ENCODE measurements at regions not wholly inside any gene's neighbourhood (a gene's known extent, or its start where the extent isn't known, plus 50 kb on each side); places are given as distances from the start of the nearest gene placed in this dataset.

- TF ChIP-seq ZNF12 (CRISPR knock-in tag; IDR thresholded peaks at IDR 0.05), result no peak
- TF ChIP-seq CTCF (CRISPR knock-in tag; IDR thresholded peaks at IDR 0.05), result no peak
- no peak for TF ChIP-seq SOX6 (IDR thresholded peaks at IDR 0.05)
- no peak for TF ChIP-seq SOX6 (CRISPR knock-in tag; IDR thresholded peaks at IDR 0.05)
- TF ChIP-seq ZNF274 (CRISPR knock-in tag; IDR thresholded peaks at IDR 0.05), result no peak
- no peak for TF ChIP-seq CEBPZ (IDR thresholded peaks at IDR 0.05; ENCODE audit: low read length)
- no peak for TF ChIP-seq ZNF609 (CRISPR knock-in tag; IDR thresholded peaks at IDR 0.05; ENCODE audit: borderline replicate concordance)
- TF ChIP-seq CEBPG (CRISPR knock-in tag; IDR thresholded peaks at IDR 0.05), result no peak
- no peak for TF ChIP-seq RERE (CRISPR knock-in tag; IDR thresholded peaks at IDR 0.05; ENCODE audit: low read depth)
- no peak for TF ChIP-seq AGO1 (IDR thresholded peaks at IDR 0.05; ENCODE audit: low read depth, low read length, poor library complexity, severe bottlenecking)
- TF ChIP-seq FOXA1 (IDR thresholded peaks at IDR 0.05), result no peak
- no peak for TF ChIP-seq FOXA1 (CRISPR knock-in tag; IDR thresholded peaks at IDR 0.05)
- TF ChIP-seq THAP8 (CRISPR knock-in tag; IDR thresholded peaks at IDR 0.05; ENCODE audit: borderline replicate concordance), result no peak
- TF ChIP-seq SKI (IDR thresholded peaks at IDR 0.05; ENCODE audit: partially characterized antibody), result no peak
Observed at GRCh38 chr18:66111018-66111417, 360.2 kb downstream of the CDH7 start.
